SU-DHL-6 (cell line): ENCODE measurements at regions not wholly inside any gene's neighbourhood (a gene's known extent, or its start where the extent isn't known, plus 50 kb on each side); places are given as distances from the start of the nearest gene placed in this dataset.

Source experiments
- EZH2phosphoT487 ChIP-seq: fragments of 200-600 bp; sonication (generic), shearing (Covaris generic); conservative IDR thresholded peaks from 2 replicates; pipeline ENCODE4 v1.6.1; 2018; ENCODE audit warnings: mild to moderate bottlenecking, antibody characterized with exemption, low read length, moderate library complexity, mixed read lengths
- TF ChIP-seq, protein P1 (sequence below): fragments of 200-600 bp; sonication (generic); IDR thresholded peaks from one replicate; pipeline ENCODE4 v1.5.1; 2017; ENCODE audit warnings: antibody characterized with exemption, mild to moderate bottlenecking, low read length, moderate library complexity; ENCODE audit not compliant: insufficient read depth, poor library complexity, severe bottlenecking

DNA sequence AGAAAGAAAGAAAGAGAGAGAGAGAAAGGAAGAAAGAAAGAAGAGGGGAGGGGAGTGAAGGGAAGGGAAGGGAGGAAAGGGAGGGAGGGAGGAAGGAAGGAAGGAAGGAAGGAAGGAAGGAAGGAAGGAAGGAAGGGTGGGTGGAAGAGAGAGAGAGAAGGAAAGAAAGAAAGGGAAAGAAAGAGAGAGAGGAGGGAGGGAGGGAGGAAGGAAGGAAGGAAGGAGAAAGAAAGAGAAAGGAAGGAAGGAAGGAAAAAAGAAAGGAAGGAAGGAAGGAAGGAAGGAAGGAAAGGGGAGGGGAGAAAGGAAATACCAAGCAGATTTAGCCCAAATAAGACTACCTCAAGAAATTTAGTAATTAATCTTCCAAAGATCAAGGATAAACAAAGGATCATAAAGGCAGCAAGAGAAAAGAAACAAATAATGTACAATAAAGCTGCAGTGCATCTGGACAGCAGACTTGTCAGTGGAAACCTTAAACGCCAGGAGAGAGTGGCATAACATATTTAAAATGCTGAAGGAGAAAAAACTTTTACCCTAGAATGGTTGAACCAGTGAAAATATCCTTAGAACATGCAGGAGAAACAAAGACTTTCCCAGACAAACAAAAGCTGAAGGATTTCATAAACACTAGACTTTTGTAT lies 427.6 kb downstream of the TBL1XR1 start:
- TF ChIP-seq, protein P1, sequence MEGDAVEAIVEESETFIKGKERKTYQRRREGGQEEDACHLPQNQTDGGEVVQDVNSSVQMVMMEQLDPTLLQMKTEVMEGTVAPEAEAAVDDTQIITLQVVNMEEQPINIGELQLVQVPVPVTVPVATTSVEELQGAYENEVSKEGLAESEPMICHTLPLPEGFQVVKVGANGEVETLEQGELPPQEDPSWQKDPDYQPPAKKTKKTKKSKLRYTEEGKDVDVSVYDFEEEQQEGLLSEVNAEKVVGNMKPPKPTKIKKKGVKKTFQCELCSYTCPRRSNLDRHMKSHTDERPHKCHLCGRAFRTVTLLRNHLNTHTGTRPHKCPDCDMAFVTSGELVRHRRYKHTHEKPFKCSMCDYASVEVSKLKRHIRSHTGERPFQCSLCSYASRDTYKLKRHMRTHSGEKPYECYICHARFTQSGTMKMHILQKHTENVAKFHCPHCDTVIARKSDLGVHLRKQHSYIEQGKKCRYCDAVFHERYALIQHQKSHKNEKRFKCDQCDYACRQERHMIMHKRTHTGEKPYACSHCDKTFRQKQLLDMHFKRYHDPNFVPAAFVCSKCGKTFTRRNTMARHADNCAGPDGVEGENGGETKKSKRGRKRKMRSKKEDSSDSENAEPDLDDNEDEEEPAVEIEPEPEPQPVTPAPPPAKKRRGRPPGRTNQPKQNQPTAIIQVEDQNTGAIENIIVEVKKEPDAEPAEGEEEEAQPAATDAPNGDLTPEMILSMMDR, result no peak
- TF ChIP-seq EZH2phosphoT487, result no peak
